A673 (cell line): ENCODE measurements at regions not wholly inside any gene's neighbourhood (a gene's known extent, or its start where the extent isn't known, plus 50 kb on each side); places are given as distances from the start of the nearest gene placed in this dataset.

Experiments used
- BruUV-seq: library from RNA; stranded (reverse); fragments of 400-500 nt; replicated peaks from 2 replicates; lab custom pipeline; 2021; lab: Mats Ljungman, UMichigan
- CTCF ChIA-PET: fragments of 300-600 bp; sonication (Branson Sonifier 250); formaldehyde crosslinking; loops from one replicate; lab custom pipeline; 2022; ENCODE audit warnings: antibody characterized with exemption; lab: Charles Lee
- POLR2A ChIA-PET: fragments of 300-600 bp; sonication (Branson Sonifier 250); formaldehyde crosslinking; loops from one replicate; lab custom pipeline; 2022; ENCODE audit warnings: antibody characterized with exemption; ENCODE audit not compliant: low non-redundant PET; lab: Charles Lee
- DNase-seq: peaks from one replicate; pipeline ENCODE4 v3.0.0-alpha.2; 2015; ENCODE audit warnings: low spot score
- H3K27ac ChIP-seq: fragments of 200-600 bp; sonication (generic); 2 replicates; pipeline ENCODE4 v1.5.1; 2016; ENCODE audit warnings: mixed run types, low read depth, mild to moderate bottlenecking, mixed read lengths, antibody characterized with exemption, low read length; ENCODE audit not compliant: poor library complexity, severe bottlenecking
- H3K27me3 ChIP-seq: fragments of 200-600 bp; sonication (generic); replicated peaks from 2 replicates; pipeline ENCODE4 v1.6.1; 2017; ENCODE audit warnings: mixed run types, low read depth, mild to moderate bottlenecking, mixed read lengths, antibody characterized with exemption, low read length; ENCODE audit not compliant: insufficient read depth, poor library complexity
- H3K36me3 ChIP-seq: fragments of 200-600 bp; sonication (generic); 2 replicates; pipeline ENCODE4 v1.6.1; 2016; ENCODE audit warnings: mixed run types, mild to moderate bottlenecking, mixed read lengths, antibody characterized with exemption, low read length; ENCODE audit not compliant: insufficient read depth, poor library complexity, severe bottlenecking
- H3K4me1 ChIP-seq: fragments of 200-600 bp; sonication (generic); 2 replicates; pipeline ENCODE4 v1.6.1; 2017; ENCODE audit warnings: mixed run types, mild to moderate bottlenecking, mixed read lengths, antibody characterized with exemption, low read length; ENCODE audit not compliant: insufficient read depth, poor library complexity, severe bottlenecking
- H3K4me3 ChIP-seq: fragments of 200-600 bp; sonication (generic); 2 replicates; pipeline ENCODE4 v1.5.1; 2016; ENCODE audit warnings: low read depth, mixed run types, mild to moderate bottlenecking, mixed read lengths, low read length; ENCODE audit not compliant: poor library complexity, severe bottlenecking
- H3K9me3 ChIP-seq: fragments of 200-600 bp; sonication (generic); 2 replicates; pipeline ENCODE4 v1.6.1; 2016; ENCODE audit warnings: mixed run types, low read depth, mild to moderate bottlenecking, mixed read lengths, antibody characterized with exemption, low read length; ENCODE audit not compliant: poor library complexity, severe bottlenecking
- CTCF ChIP-seq: fragments of 300-800, 200-600 bp; sonication (generic); conservative IDR thresholded peaks from 2 replicates; pipeline ENCODE4 v1.5.1; 2017; ENCODE audit warnings: low read depth, mild to moderate bottlenecking, antibody characterized with exemption, low read length, moderate library complexity, mixed read lengths
- EZH2 ChIP-seq: fragments of 200-600 bp; sonication (generic); IDR thresholded peaks from 2 replicates; pipeline ENCODE4 v1.6.1; 2017; ENCODE audit warnings: borderline replicate concordance, low read depth, mild to moderate bottlenecking, mixed read lengths, antibody characterized with exemption, low read length; ENCODE audit not compliant: poor library complexity, severe bottlenecking
- intact Hi-C: fragments of 100-400 bp; cut with micrococcal nuclease; formaldehyde crosslinking; loops from one replicate; pipeline ENCODE4 v1.10.0; 2022; ENCODE audit not compliant: unreplicated experiment

GRCh38 chr2:60400462-60401246, 152.8 kb downstream of the BCL11A start:
- no peak overlapping the region for H3K4me3 ChIP-seq
- intact Hi-C loops, result no loop called here
- POLR2A ChIA-PET, result no interaction called here
- BruUV-seq, result no TSS peak
- H3K9me3 ChIP-seq, result no peaks in the 10 kb centered on the region
- peaks cover 21% of the 10 kb centered on the region for H3K27me3 ChIP-seq
- no peak for TF ChIP-seq CTCF
- TF ChIP-seq EZH2, result no peak
- no peaks in the 10 kb centered on the region for H3K4me1 ChIP-seq
- CTCF ChIA-PET, result no interaction called here
- no peak for DNase-seq
- no peaks in the 10 kb centered on the region for H3K36me3 ChIP-seq
- no peak overlapping the region for H3K27ac ChIP-seq

GRCh38 chr2:60394463-60394862, 159.0 kb downstream of the BCL11A start:
- Histone ChIP-seq H3K27ac (no peak overlapping the region), H3K4me1 (no peaks in the 10 kb centered on the region), H3K4me3 (no peak overlapping the region), H3K9me3 (no peaks in the 10 kb centered on the region), H3K27me3 (peaks cover 51% of the 10 kb centered on the region), H3K36me3 (no peaks in the 10 kb centered on the region)
- ChIA-PET POLR2A (no interaction called here), CTCF (no interaction called here)
- no TSS peak for BruUV-seq
- intact Hi-C loops, result no loop called here
- no peak for TF ChIP-seq EZH2
- no peak for TF ChIP-seq CTCF
- DNase-seq, result no peak

- no peak overlapping the region for H3K4me3 ChIP-seq
- intact Hi-C loops, result no loop called here
- CTCF ChIA-PET, result no interaction called here
- POLR2A ChIA-PET, result no interaction called here
- DNase-seq, result no peak
- H3K9me3 ChIP-seq, result no peaks in the 10 kb centered on the region
- no peak overlapping the region for H3K27ac ChIP-seq
- peaks cover 57% of the 10 kb centered on the region for H3K27me3 ChIP-seq
- no TSS peak for BruUV-seq
- TF ChIP-seq CTCF (no peak), EZH2 (no peak)
- H3K36me3 ChIP-seq, result no peaks in the 10 kb centered on the region
- no peaks in the 10 kb centered on the region for H3K4me1 ChIP-seq
Observed at GRCh38 chr2:60391649-60392375, 161.6 kb downstream of the BCL11A start.
